HG03196 (cell line): ENCODE measurements at regions not wholly inside any gene's neighbourhood (a gene's known extent, or its start where the extent isn't known, plus 50 kb on each side); places are given as distances from the start of the nearest gene placed in this dataset.
"Not testable (repeated sequence)": the region's sequence is repeated elsewhere in the genome, so short reads cannot be mapped to it uniquely, and the experiment has no call there.

Experiments used
- ATAC-seq: cut with Tn5 transposase; IDR thresholded peaks from one replicate; pipeline ENCODE4 v1.9.1; 2021; ENCODE audit not compliant: unreplicated experiment

GRCh38 chr18:43936176-43936575 lies 658.9 kb upstream of the SYT4 start:
- ATAC-seq: no peak

DNA sequence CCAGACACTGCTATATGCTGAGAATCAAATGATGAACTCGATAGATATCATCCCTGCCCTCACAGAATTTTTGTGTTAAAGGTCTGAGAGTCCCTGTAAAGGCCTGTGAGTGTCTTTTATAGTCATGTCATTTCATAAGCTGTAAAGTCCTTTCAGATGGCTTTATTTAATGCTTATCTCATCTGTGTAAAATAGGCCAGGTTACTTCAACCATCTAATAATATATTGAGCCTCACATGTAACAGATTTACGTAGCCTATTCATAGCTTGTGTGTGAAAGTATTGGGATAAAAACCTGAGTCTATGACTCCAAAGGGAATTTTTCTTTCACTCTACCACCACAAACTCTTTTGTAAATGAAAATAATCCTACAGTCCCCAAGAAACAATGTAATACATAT lies 672.0 kb upstream of the SYT4 start:
- ATAC-seq: no peak

DNA sequence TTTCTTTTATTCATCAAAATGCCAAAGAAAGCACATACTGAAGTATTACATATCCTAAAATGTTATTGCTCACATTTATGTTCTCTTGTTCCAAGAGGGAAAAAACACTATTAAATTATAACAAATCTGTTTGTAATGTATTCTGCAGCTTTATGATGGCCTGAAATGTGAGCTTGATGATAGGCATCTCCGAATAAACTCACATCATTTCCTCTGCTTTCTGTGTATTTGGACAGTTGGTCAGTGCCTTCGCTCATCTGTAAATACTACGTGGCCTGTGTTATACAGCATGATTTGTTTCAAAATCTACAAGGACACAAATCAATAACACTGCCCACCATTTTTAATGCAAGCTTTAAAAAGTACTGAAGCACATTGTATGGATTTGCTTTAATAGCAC lies 672.8 kb upstream of the SYT4 start:
- ATAC-seq: no peak

- no peak for ATAC-seq
These were observed 675.1 kb upstream of the SYT4 start for GRCh38 chr18:43952398-43952797.

GRCh38 chr18:43961722-43962121 lies 684.4 kb upstream of the SYT4 start:
- no peak for ATAC-seq

DNA sequence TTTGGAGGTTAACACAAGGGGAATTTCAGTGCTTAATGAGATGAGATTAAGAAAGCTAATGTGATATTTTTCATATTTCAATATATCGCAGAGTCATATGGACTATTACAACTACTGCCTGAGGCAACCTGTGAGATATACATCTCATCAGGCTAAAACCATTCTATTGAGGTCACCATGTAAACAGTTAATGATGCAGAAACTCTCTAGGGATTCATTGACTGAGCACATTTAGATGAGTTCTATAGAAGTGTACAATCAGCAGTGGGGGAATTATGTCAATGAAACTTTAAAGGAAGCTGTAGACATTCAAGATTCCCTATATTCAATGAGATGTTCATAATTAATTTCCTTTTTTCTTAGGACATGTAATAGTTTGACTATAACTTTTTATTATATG lies 687.4 kb upstream of the SYT4 start:
- no peak for ATAC-seq

- no peak for ATAC-seq
These were observed 688.4 kb upstream of the SYT4 start for GRCh38 chr18:43965691-43966090.

DNA sequence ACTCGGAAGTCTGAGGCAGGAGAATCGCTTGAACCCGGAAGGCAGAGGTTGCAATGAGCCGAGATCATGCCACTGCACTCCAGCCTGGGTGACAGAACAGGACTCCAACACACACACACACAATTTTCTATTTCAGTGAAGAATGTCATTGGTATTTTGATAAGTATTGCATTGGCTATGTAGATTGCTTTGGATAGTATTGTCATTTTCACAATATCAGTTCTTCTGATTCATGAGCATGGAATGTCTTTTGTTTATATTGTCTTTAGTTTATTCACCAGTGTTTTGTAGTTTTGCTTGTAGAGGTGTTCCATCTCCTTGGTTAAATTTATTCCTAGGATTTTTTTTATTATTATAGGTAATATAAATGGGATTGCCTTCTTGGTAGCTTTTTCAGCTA lies 693.4 kb upstream of the SYT4 start:
- no peak for ATAC-seq

GRCh38 chr18:43978174-43978573 lies 700.9 kb upstream of the SYT4 start:
- ATAC-seq: no peak

DNA sequence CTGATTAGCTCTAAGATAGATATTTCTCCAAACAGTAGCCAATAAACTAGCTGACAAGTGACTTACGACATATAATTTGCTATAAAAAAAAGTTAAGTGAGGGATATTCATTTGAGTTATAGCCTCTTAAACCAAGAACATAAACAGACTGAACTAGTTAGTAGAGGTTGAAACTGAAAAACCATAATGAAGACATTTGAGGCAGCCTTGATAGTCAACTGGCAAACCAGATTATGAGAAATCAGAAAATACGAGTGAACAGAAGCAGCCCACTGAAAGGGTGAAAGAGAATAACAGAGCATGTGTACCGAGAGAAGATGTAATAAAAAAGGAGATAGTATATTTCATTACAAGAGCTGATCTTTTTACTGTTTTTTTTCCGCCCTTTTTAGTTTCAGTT lies 698.1 kb upstream of the SETBP1 start:
- no peak for ATAC-seq

- ATAC-seq: not testable (repeated sequence)
These were observed 693.6 kb upstream of the SETBP1 start for GRCh38 chr18:43987061-43987460.

GRCh38 chr18:43992741-43993140 lies 687.9 kb upstream of the SETBP1 start:
- ATAC-seq: no peak

DNA sequence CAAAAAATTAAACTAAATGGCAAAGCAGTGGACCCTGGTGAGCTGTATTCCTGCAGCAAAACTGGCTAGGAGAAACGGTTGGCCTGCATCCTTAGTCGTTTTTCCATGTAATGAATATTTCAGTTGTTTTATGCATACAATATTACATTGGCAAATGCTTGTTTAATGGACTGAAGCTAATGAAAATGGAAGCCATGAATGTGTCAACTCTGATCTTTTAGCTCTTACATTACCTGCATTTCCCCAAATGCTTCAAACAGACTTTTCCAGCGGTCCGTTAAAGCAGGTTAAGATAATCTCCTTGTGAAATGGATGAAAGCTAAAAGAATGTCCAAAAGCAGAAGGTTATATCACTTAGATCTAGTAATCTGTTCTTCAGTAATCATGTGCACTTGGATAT lies 686.3 kb upstream of the SETBP1 start:
- ATAC-seq: no peak

DNA sequence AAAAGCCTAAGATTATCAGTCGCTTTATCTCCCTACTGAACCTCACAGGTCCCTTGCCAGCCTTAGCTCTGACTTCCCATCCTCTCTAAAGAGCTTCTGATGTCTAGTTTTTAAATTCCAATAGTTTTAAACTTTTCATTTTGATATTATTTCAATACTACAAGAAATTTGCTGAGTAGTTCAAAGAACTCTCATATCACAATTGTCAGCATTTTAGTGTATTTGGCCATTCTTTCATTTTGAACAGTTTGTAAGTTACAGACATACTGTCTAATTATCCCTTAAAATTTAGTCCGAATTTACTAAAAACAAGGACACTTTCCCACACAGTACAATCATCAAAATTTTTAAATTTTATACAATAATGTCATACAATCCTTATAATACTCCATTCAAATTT lies 666.8 kb upstream of the SETBP1 start:
- no peak for ATAC-seq

DNA sequence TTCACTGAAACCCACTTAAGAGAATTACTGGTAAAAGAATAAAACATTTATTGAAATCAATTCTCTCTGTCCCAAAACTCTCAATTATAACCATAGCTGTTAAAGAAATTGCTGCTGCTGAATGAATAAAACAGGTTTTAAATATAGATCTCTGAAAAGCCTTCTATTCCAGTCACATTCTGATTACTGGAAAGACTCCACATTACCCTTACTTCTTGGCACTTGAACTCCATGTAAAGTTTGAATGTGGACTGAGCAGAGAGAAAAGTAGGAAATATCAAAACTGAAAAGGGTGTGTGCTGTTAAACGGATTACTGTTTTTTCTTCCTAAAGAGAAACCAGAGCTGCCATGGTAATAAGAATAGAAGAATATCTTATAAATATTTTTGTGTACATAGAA lies 655.3 kb upstream of the SETBP1 start:
- no peak for ATAC-seq

- no peak for ATAC-seq
These were observed 652.6 kb upstream of the SETBP1 start for GRCh38 chr18:44028109-44028508.

- no peak for ATAC-seq
These were observed 649.6 kb upstream of the SETBP1 start for GRCh38 chr18:44031063-44031462.

DNA sequence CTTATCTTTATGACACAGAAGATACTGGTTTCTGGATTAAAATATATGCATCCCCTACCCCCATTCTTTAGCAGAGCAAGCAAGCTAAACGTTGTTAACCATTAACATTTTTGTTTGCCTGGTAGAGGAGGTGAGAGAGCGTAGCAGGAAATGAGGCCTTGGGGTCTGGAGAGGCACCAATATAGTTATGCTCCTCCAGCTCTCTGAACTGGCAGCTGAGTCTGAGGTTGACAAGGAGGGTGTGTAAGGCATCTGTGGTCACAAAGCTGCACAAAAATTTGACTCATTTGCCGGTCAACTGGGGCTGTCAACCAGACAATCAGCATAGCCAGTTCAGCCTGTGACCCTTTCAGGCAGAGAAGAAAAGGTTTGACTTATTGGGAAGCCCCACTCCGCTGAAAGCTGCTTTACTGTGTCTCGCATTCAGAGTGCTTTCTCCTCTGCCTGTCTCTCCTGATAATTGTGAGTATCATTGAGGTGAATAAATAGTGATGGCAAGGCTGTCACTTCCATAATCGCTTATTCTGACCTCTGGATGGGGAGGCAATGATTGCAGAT lies 647.5 kb upstream of the SETBP1 start:
- ATAC-seq: no peak

DNA sequence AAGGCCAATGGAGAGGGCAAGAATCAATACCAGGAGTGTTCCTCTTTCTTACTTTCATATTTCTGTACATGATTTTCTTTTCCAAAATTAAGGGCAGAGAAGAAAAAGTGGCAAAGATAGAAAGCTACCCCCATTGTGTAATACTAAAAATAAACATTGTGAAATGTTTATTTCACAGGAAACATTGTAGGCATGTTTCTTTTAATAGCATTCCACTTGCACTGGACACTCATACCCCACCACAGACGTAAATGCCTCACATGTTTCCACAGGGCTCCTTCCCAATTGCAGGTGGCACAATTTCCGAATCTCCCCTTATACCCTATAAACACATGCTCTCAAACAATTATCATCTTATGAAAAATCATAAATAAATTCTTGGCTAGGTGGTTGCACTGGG lies 645.1 kb upstream of the SETBP1 start:
- no peak for ATAC-seq

DNA sequence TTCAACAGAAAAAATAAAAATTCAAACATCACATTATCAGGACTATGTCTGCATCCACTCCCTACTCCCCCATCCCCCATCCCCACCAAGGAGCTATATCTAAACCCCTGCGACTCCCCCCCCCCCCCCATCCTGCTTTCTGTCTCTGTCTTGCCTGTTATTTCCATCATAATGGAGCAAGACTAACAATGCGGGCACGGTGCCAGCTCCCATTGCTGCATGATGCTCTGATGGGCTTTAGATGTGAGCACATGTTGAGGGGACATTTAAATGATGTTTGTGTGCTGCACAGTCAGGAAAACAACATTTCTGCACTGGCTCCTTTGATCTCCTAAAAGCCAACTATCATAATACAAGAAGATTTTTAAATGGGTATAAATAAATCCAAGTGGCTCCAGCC lies 644.2 kb upstream of the SETBP1 start:
- ATAC-seq: no peak

DNA sequence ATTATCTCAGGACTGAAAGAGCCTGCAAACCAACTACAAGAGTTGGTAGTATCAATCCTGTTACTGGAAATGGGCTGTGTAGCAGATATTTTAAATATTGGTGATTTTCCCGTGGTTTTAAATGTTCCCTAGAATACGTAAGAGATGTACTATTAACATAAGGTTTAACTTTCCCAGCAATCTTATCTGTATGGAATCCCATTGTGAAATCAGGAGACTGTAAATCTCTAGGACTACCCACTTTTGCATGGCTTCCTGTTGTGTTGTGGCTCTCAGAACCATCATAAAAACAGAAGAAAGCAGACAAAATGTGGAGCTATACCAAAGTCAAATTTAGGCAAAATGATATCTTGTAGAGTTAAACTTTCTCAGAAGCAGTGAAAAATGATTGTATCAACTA lies 641.5 kb upstream of the SETBP1 start:
- ATAC-seq: no peak

GRCh38 chr18:44039826-44040225 lies 640.9 kb upstream of the SETBP1 start:
- no peak for ATAC-seq

GRCh38 chr18:44041553-44041952 lies 639.1 kb upstream of the SETBP1 start:
- no peak for ATAC-seq

DNA sequence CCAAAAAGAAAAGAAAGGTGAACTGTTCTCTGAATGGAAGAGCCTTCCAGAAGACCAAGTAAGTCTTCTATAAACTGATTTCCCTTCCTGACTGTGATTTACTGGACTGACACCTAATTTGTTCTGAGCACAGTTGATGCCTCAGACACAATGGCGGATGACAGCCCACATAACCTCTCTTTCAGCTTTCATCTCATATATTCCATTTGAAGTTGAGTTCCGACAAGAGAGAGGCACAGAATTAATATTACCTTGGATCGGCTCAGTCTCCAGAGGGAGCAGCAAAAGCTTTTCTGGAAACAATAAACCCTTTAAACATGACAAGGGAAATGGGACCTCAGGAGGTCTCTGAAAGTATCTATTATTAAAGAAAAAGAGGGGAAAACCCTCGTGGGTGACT lies 638.7 kb upstream of the SETBP1 start:
- ATAC-seq: no peak
